ENCODE measurements at regions not wholly inside any gene's neighbourhood (a gene's known extent, or its start where the extent isn't known, plus 50 kb on each side); places are given as distances from the start of the nearest gene placed in this dataset.

DNA sequence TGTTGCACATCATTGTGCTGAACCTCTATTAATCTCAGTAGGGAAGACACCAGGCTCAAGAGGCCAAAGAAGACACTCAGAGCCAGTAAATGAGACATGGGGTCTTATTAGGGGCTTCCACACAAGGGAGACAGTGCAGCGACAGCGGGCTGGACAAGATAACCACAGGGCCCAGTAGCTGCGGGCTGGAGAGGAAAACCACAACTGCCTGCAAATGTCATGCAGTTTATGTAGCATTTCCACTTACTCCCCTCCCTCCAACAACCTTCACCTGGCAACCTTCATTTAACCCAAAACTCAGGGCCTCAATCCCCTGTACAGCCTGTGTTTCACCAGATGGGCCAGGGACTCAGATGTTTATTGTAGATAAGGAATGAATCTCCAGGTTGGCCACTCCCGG, 185.6 kb downstream of the UTP18 start:
- TF ChIP-seq CTCF (conservative IDR thresholded peaks at IDR 0.05; ENCODE audit: low read depth, low read length) (no peak), EZH2 (IDR thresholded peaks at IDR 0.05; ENCODE audit: low read length, unreplicated experiment) (no peak), EZH2phosphoT487 (IDR thresholded peaks at IDR 0.05; ENCODE audit: borderline replicate concordance, low read length) (no peak)
